B cell (primary cell): ENCODE measurements at regions not wholly inside any gene's neighbourhood (a gene's known extent, or its start where the extent isn't known, plus 50 kb on each side); places are given as distances from the start of the nearest gene placed in this dataset.

ENCODE experiments used
- ATAC-seq: fragments of 200-7000 bp; cut with Tn5 transposase; one replicate; pipeline ENCODE4 v1.10.0; 2021; ENCODE audit warnings: low read depth, mild to moderate bottlenecking, moderate number of reproducible peaks, moderate library complexity
- CTCF ChIA-PET: fragments of 350-600 bp; sonication (Branson Sonifier 250); formaldehyde crosslinking; loops from one replicate; lab custom pipeline; 2021; ENCODE audit warnings: antibody characterized with exemption, inconsistent platforms; lab: Charles Lee
- POLR2A ChIA-PET: fragments of 350-600 bp; sonication (Branson Sonifier 250); formaldehyde crosslinking; loops from one replicate; lab custom pipeline; 2021; ENCODE audit warnings: antibody characterized with exemption; lab: Charles Lee
- DNase-seq: peaks from one replicate; pipeline ENCODE4 v3.0.0; 2013
- H2AFZ ChIP-seq: 2 replicates; pipeline ENCODE4 v1.6.1; 2012; ENCODE audit warnings: mild to moderate bottlenecking, low read depth, low read length; ENCODE audit not compliant: insufficient read depth, poor library complexity, severe bottlenecking
- H3K27ac ChIP-seq, 2 donors: 1 replicate in 1 of 2; 2 replicates in 1 of 2; pipeline ENCODE4 v1.5.1; 2012 to 2013; ENCODE audit warnings: low read length in 2 of 2, mild to moderate bottlenecking in 2 of 2, moderate library complexity in 1 of 2
- H3K27me3 ChIP-seq, 4 experiments: fragments of 200-600 bp in 1 of 4; sonication (generic) in 1 of 4; replicated peaks in 1 of 4; 1 replicate in 2 of 4; 2 replicates in 2 of 4; pipeline versions ENCODE4 v1.6.1 to v1.7.0; 2013 to 2016; ENCODE audit warnings: low read length in 3 of 4, mild to moderate bottlenecking in 2 of 4, mixed read lengths in 1 of 4, moderate library complexity in 1 of 4; ENCODE audit not compliant: insufficient read depth in 4 of 4, control insufficient read depth in 3 of 4; ENCODE audit errors: control extremely low read depth in 1 of 4
- H3K36me3 ChIP-seq, 2 experiments: replicated peaks in 1 of 2; 1 replicate in 1 of 2; 2 replicates in 1 of 2; pipeline versions ENCODE4 v1.6.1 to v1.7.1; 2013; ENCODE audit warnings: low read length in 1 of 2; ENCODE audit not compliant: insufficient read depth in 2 of 2, control insufficient read depth in 1 of 2; ENCODE audit errors: control extremely low read depth in 1 of 2, extremely low read depth in 1 of 2
- H3K4me1 ChIP-seq, 2 donors: fragments of 200-600 bp in 1 of 2; sonication (generic) in 1 of 2; 1 replicate in 1 of 2; 2 replicates in 1 of 2; pipeline versions ENCODE4 v1.5.1 to v1.6.1; 2013 to 2017; ENCODE audit warnings: low read length in 2 of 2; ENCODE audit not compliant: control insufficient read depth in 2 of 2, insufficient read depth in 2 of 2
- H3K4me2 ChIP-seq: replicated peaks from 2 replicates; pipeline ENCODE3; 2012; ENCODE audit warnings: mild to moderate bottlenecking, low read depth, low read length; ENCODE audit not compliant: poor library complexity, severe bottlenecking
- H3K4me3 ChIP-seq, 5 experiments: fragments of 200-600 bp in 1 of 5; sonication (generic) in 1 of 5; 1 replicate in 3 of 5; 2 replicates in 2 of 5; pipeline versions ENCODE4 v1.5.1 to v1.7.0; 2011 to 2016; ENCODE audit warnings: low read length in 4 of 5, mild to moderate bottlenecking in 4 of 5, low read depth in 2 of 5, control low read depth in 1 of 5, moderate library complexity in 1 of 5; ENCODE audit not compliant: insufficient read depth in 1 of 5; ENCODE audit errors: control extremely low read depth in 1 of 5, extremely low read depth in 1 of 5
- H3K79me2 ChIP-seq: fragments of 200-600 bp; sonication (generic); one replicate; pipeline ENCODE4 v1.6.0; 2016; ENCODE audit warnings: low read length; ENCODE audit not compliant: control insufficient read depth, insufficient read depth
- H3K9ac ChIP-seq: fragments of 200-600 bp; sonication (generic); 2 replicates; pipeline ENCODE4 v1.6.1; 2017; ENCODE audit warnings: mild to moderate bottlenecking, low read length, moderate library complexity
- H3K9me3 ChIP-seq, 3 donors: one replicate each; pipeline versions ENCODE4 v1.6.1 to v1.7.1; 2013; ENCODE audit warnings: low read length in 2 of 3; ENCODE audit not compliant: control insufficient read depth in 2 of 3, insufficient read depth in 1 of 3; ENCODE audit errors: control extremely low read depth in 1 of 3
- H4K20me1 ChIP-seq: 2 replicates; pipeline ENCODE4 v1.6.0; 2012; ENCODE audit warnings: mild to moderate bottlenecking, low read length; ENCODE audit not compliant: insufficient read depth, control insufficient read depth, poor library complexity, severe bottlenecking
- H3K27ac Mint-ChIP-seq: one replicate; pipeline ENCODE4 v1.8.0; 2021; ENCODE audit warnings: mixed read lengths
- H3K27me3 Mint-ChIP-seq: one replicate; pipeline ENCODE4 v1.8.0; 2021; ENCODE audit warnings: mixed read lengths
- H3K4me1 Mint-ChIP-seq: one replicate; pipeline ENCODE4 v1.8.0; 2021; ENCODE audit warnings: mixed read lengths
- H3K4me3 Mint-ChIP-seq: one replicate; pipeline ENCODE4 v1.8.0; 2021; ENCODE audit warnings: mixed read lengths
- H3K9me3 Mint-ChIP-seq: one replicate; pipeline ENCODE4 v1.8.0; 2022; ENCODE audit warnings: mixed read lengths; ENCODE audit not compliant: insufficient read depth
- CTCF ChIP-seq: fragments of 200-600 bp; IDR thresholded peaks from one replicate; pipeline ENCODE4 v1.8.0; 2022; ENCODE audit warnings: antibody characterized with exemption, mild to moderate bottlenecking
- EZH2 ChIP-seq: IDR thresholded peaks from 2 replicates; pipeline ENCODE4 v1.6.1; 2012; ENCODE audit warnings: borderline replicate concordance, low read depth, mild to moderate bottlenecking, moderate library complexity, low read length; ENCODE audit not compliant: insufficient read depth, poor library complexity, severe bottlenecking
- whole genome bisulfite sequencing: methylation state at CpG from one replicate; pipeline ENCODE4 v1.1.5; 2013; ENCODE audit warnings: missing lambda C conversion rate; ENCODE audit not compliant: insufficient coverage; 5-methylcytosine and 5-hydroxymethylcytosine counted together
- intact Hi-C: fragments of 100-400 bp; cut with micrococcal nuclease; formaldehyde crosslinking; loops from one replicate; pipeline ENCODE4 v1.10.0; 2022

GRCh38 chr6:84615987-84616386, 148.4 kb downstream of the TBX18 start:
- Mint-ChIP-seq H3K27ac (no peak overlapping the region), H3K9me3 (peaks cover 4% of the 10 kb centered on the region), H3K4me3 (no peak overlapping the region), H3K27me3 (no peaks in the 10 kb centered on the region), H3K4me1 (no peaks in the 10 kb centered on the region)
- no peaks in the 10 kb centered on the region for H3K27me3 ChIP-seq
- H3K36me3 ChIP-seq, result no peaks in the 10 kb centered on the region
- DNase-seq, result no peak
- intact Hi-C loops, result no loop called here
- ChIA-PET CTCF (no interaction called here), POLR2A (no interaction called here)
- no peaks in the 10 kb centered on the region for H3K4me1 ChIP-seq
- H3K79me2 ChIP-seq, result no peaks in the 10 kb centered on the region
- no peak overlapping the region for H3K9ac ChIP-seq
- 80% methylated on average over 1 of the region's 2 CpGs for WGBS
- H3K4me3 ChIP-seq, result no peak overlapping the region
- H2AFZ ChIP-seq, result no peak overlapping the region
- no peaks in the 10 kb centered on the region for H4K20me1 ChIP-seq
- H3K27ac ChIP-seq, result no peak overlapping the region
- no peak for ATAC-seq
- TF ChIP-seq EZH2, result no peak
- TF ChIP-seq CTCF, result no peak
- H3K4me2 ChIP-seq, result no peak overlapping the region
- no peaks in the 10 kb centered on the region for H3K9me3 ChIP-seq

GRCh38 chr6:84615113-84615850, 149.1 kb downstream of the TBX18 start:
- TF ChIP-seq EZH2, result no peak
- TF ChIP-seq CTCF, result no peak
- WGBS, result no CpG with 5 or more reads among the region's 2 CpGs
- H3K79me2 ChIP-seq, result no peaks in the 10 kb centered on the region
- POLR2A ChIA-PET, result no interaction called here
- no peak for DNase-seq
- H3K4me3 Mint-ChIP-seq, result no peak overlapping the region
- H3K27ac Mint-ChIP-seq, result no peak overlapping the region
- no peaks in the 10 kb centered on the region for H3K9me3 ChIP-seq
- H3K27me3 Mint-ChIP-seq, result no peaks in the 10 kb centered on the region
- H3K9me3 Mint-ChIP-seq, result peaks cover 2% of the 10 kb centered on the region
- H3K27me3 ChIP-seq, result no peaks in the 10 kb centered on the region
- no peak overlapping the region for H3K27ac ChIP-seq
- no peaks in the 10 kb centered on the region for H3K36me3 ChIP-seq
- H4K20me1 ChIP-seq, result no peaks in the 10 kb centered on the region
- no peak overlapping the region for H3K9ac ChIP-seq
- no peak for ATAC-seq
- H3K4me1 Mint-ChIP-seq, result no peaks in the 10 kb centered on the region
- CTCF ChIA-PET, result no interaction called here
- H3K4me1 ChIP-seq, result no peaks in the 10 kb centered on the region
- intact Hi-C loops, result no loop called here
- no peak overlapping the region for H3K4me2 ChIP-seq
- H3K4me3 ChIP-seq, result no peak overlapping the region
- no peak overlapping the region for H2AFZ ChIP-seq
